A549 (cell line): ENCODE measurements at regions not wholly inside any gene's neighbourhood (a gene's known extent, or its start where the extent isn't known, plus 50 kb on each side); places are given as distances from the start of the nearest gene placed in this dataset.

Source experiments
- ATAC-seq, 2 experiments: fragments of 200-7000 bp in 1 of 2; fragments of >200 bp in 1 of 2; cut with Nextera tagmentation in 1 of 2; cut with Tn5 transposase in 1 of 2; 3 replicates each; pipeline versions ENCODE4 v1.8.0 to v1.9.1; 2018 to 2020; ENCODE audit warnings: mild to moderate bottlenecking in 1 of 2, moderate library complexity in 1 of 2
- CTCF ChIA-PET: fragments of 300-600 bp; sonication (Branson Sonifier 250); formaldehyde crosslinking; extraction: SDS; loops from one replicate; lab custom pipeline; 2021; ENCODE audit warnings: antibody characterized with exemption, inconsistent platforms; lab: Yijun Ruan, JAX
- POLR2A ChIA-PET: fragments of 350-600 bp; formaldehyde crosslinking; extraction: SDS; loops from one replicate; lab custom pipeline; 2021; ENCODE audit warnings: antibody characterized with exemption, inconsistent platforms; lab: Yijun Ruan, JAX
- DNase-seq, 2 experiments: peaks; one replicate each; pipeline versions ENCODE4 v3.0.0 to v3.0.0-alpha.2; 2011 to 2016; ENCODE audit warnings: low read depth in 1 of 2, low spot score in 1 of 2
- FAIRE-seq: peaks from 2 replicates; lab custom pipeline; 2011; peaks lifted over from hg19 to GRCh38; lab: Jason Lieb, UNC
- H3K27ac ChIP-seq, 2 experiments: fragments of >200 bp; sonication (Bioruptor Twin); formaldehyde crosslinking; 3 replicates each; pipeline ENCODE4 v1.5.1; 2016 to 2017
- H3K4me1 ChIP-seq: fragments of >200 bp; sonication (Bioruptor Twin); formaldehyde crosslinking; 3 replicates; pipeline ENCODE4 v1.6.1; 2016
- H3K4me2 ChIP-seq: fragments of >200 bp; sonication (Bioruptor Twin); formaldehyde crosslinking; 3 replicates; pipeline ENCODE4 v1.6.1; 2016
- H3K4me3 ChIP-seq: fragments of >200 bp; sonication (Bioruptor Twin); formaldehyde crosslinking; 3 replicates; pipeline ENCODE4 v1.5.1; 2016
- H3K9me3 ChIP-seq: fragments of >200 bp; sonication (Bioruptor Twin); formaldehyde crosslinking; 3 replicates; pipeline ENCODE4 v1.6.1; 2016
- CBX2 ChIP-seq: fragments of 200-600 bp; sonication (generic); IDR thresholded peaks from 2 replicates; pipeline ENCODE4 v1.6.1; 2016; ENCODE audit warnings: low read depth, mild to moderate bottlenecking, borderline replicate concordance
- CEBPB ChIP-seq, 2 experiments: fragments of >200 bp in 1 of 2; sonication (Bioruptor Twin) in 1 of 2; formaldehyde crosslinking in 1 of 2; IDR thresholded peaks; 2 replicates each; pipeline ENCODE4 v1.6.1; 2012 to 2016
- CHD4 ChIP-seq: fragments of 200-600 bp; sonication (generic); IDR thresholded peaks from 2 replicates; pipeline ENCODE4 v1.6.1; 2016; ENCODE audit warnings: antibody characterized with exemption, mild to moderate bottlenecking, borderline replicate concordance
- CTCF ChIP-seq: fragments of >200 bp; sonication (Bioruptor Twin); formaldehyde crosslinking; IDR thresholded peaks from 3 replicates; pipeline ENCODE4 v1.5.1; 2016
- E2F6 ChIP-seq: IDR thresholded peaks from 2 replicates; pipeline ENCODE4 v1.6.1; 2012; ENCODE audit warnings: low read depth, borderline replicate concordance
- EHMT2 ChIP-seq: fragments of 200-600 bp; sonication (generic); IDR thresholded peaks from 2 replicates; pipeline ENCODE4 v1.6.1; 2016; ENCODE audit warnings: antibody characterized with exemption, low read depth, mild to moderate bottlenecking, moderate library complexity
- EP300 ChIP-seq, 2 experiments: fragments of >200 bp; sonication (Bioruptor Twin); formaldehyde crosslinking; IDR thresholded peaks; 2 replicates in 1 of 2; 3 replicates in 1 of 2; pipeline ENCODE4 v1.6.1; 2016 to 2017
- ESRRA ChIP-seq: fragments of 150-350 bp; IDR thresholded peaks from 2 replicates; pipeline ENCODE4 v1.6.1; 2014; ENCODE audit warnings: mild to moderate bottlenecking, low read length, borderline replicate concordance
- FOSL2 ChIP-seq, 2 experiments: fragments of 450-650 bp in 1 of 2; fragments of >200 bp in 1 of 2; sonication (Bioruptor Twin) in 1 of 2; formaldehyde crosslinking; IDR thresholded peaks; 2 replicates each; pipeline versions ENCODE4 v1.5.0 to v1.6.1; 2016 to 2020; ENCODE audit warnings: mild to moderate bottlenecking in 1 of 2, moderate library complexity in 1 of 2
- HEYL ChIP-seq: fragments of 250-450 bp; sonication (Bioruptor Pico); IDR thresholded peaks from 2 replicates; pipeline ENCODE4 v1.8.0; 2021; ENCODE audit warnings: mild to moderate bottlenecking, moderate library complexity
- HMGXB4 ChIP-seq: fragments of 250-450 bp; sonication (Bioruptor Pico); IDR thresholded peaks from 2 replicates; pipeline ENCODE4 v1.5.0; 2021; ENCODE audit warnings: mild to moderate bottlenecking, moderate library complexity, borderline replicate concordance
- HOXA7 ChIP-seq: fragments of 250-450 bp; sonication (Bioruptor Pico); IDR thresholded peaks from 2 replicates; pipeline ENCODE4 v1.5.0; 2020; ENCODE audit warnings: mild to moderate bottlenecking, moderate library complexity
- HOXB13 ChIP-seq: fragments of 250-450 bp; sonication (Bioruptor Pico); IDR thresholded peaks from 2 replicates; pipeline ENCODE4 v1.5.0; 2020; ENCODE audit warnings: low read depth, mild to moderate bottlenecking, moderate library complexity
- HOXB5 ChIP-seq: fragments of 250-450 bp; sonication (Bioruptor Pico); IDR thresholded peaks from 2 replicates; pipeline ENCODE4 v1.5.0; 2020; ENCODE audit warnings: mild to moderate bottlenecking, moderate library complexity
- JUN ChIP-seq, 2 experiments: fragments of >200 bp; sonication (Bioruptor Twin); formaldehyde crosslinking; IDR thresholded peaks; 2 replicates in 1 of 2; 3 replicates in 1 of 2; pipeline ENCODE4 v1.6.1; 2016 to 2017
- KDM5A ChIP-seq: fragments of 200-600 bp; sonication (generic); IDR thresholded peaks from 2 replicates; pipeline ENCODE4 v1.6.1; 2016; ENCODE audit warnings: antibody characterized with exemption, mild to moderate bottlenecking
- MAX ChIP-seq: IDR thresholded peaks from 2 replicates; pipeline ENCODE4 v1.6.1; 2012
- NFE2L2 ChIP-seq: fragments of 150-350 bp; conservative IDR thresholded peaks from 2 replicates; pipeline ENCODE4 v1.6.1; 2014; ENCODE audit warnings: low read length
- PBX3 ChIP-seq: IDR thresholded peaks from 2 replicates; pipeline ENCODE4 v1.6.1; 2012
- POLR2A ChIP-seq: IDR thresholded peaks from 2 replicates; pipeline ENCODE4 v1.6.1; 2012; ENCODE audit warnings: mild to moderate bottlenecking, low read length
- POLR2AphosphoS2 ChIP-seq: conservative IDR thresholded peaks from 2 replicates; pipeline ENCODE4 v1.6.1; 2012; ENCODE audit warnings: low read length, improper control_type of control experiment, inconsistent platforms
- RARB ChIP-seq: fragments of 250-450 bp; sonication (Bioruptor Pico); IDR thresholded peaks from 2 replicates; pipeline ENCODE4 v1.8.0; 2021; ENCODE audit warnings: mild to moderate bottlenecking, moderate library complexity
- SREBF2 ChIP-seq: fragments of 450-650 bp; IDR thresholded peaks from 2 replicates; pipeline ENCODE4 v1.6.1; 2014; ENCODE audit warnings: mild to moderate bottlenecking, moderate library complexity
- ZC3H11A ChIP-seq: fragments of 450-650 bp; IDR thresholded peaks from 2 replicates; pipeline ENCODE4 v1.6.1; 2014; ENCODE audit warnings: antibody characterized with exemption, mild to moderate bottlenecking
- ZNF302 ChIP-seq: fragments of 250-450 bp; sonication (Bioruptor Pico); IDR thresholded peaks from 2 replicates; pipeline ENCODE4 v1.9.0; 2021; ENCODE audit warnings: inconsistent platforms, mild to moderate bottlenecking, moderate library complexity
- WGBS: methylation state at CpG from one replicate; pipeline ENCODE4 v1.1.6; 2017; ENCODE audit errors: missing lambda C conversion rate; 5-methylcytosine and 5-hydroxymethylcytosine counted together

GRCh38 chr22:49370627-49371301 is 456.9 kb downstream of the BRD1 start:
- no peak overlapping the region for H3K27ac ChIP-seq
- no peak overlapping the region for H3K4me3 ChIP-seq
- CTCF ChIA-PET = no interaction called here
- no peaks in the 10 kb centered on the region for H3K9me3 ChIP-seq
- FAIRE-seq (no peak), DNase-seq (no peak), ATAC-seq (no peak)
- H3K4me1 ChIP-seq = peaks cover 4% of the 10 kb centered on the region; the same call in 2 of the 3 replicates
- 87% methylated on average over 21 of the region's 29 CpGs for WGBS
- TF ChIP-seq POLR2A (no peak), EP300 (IDR thresholded peaks at IDR 0.05) (no peak), CEBPB (IDR thresholded peaks at IDR 0.05) (no peak), EHMT2 (no peak), ZNF302 (no peak), E2F6 (no peak), PBX3 (no peak), CTCF (no peak), JUN (IDR thresholded peaks at IDR 0.05) (no peak), ZC3H11A (no peak), HEYL (CRISPR knock-in tag) (no peak)
- TF ChIP-seq, all 56 proteins: peak for 0
- POLR2A ChIA-PET = no interaction called here
- H3K4me2 ChIP-seq = no peak overlapping the region

- CTCF ChIA-PET = no interaction called here
- Histone ChIP-seq H3K27ac (peak overlapping the region in 1 of 2 experiments; percentile 76; a peak in 3 of 6 replicates), H3K4me3 (no peak overlapping the region; the same call in 2 of the 3 replicates), H3K9me3 (no peaks in the 10 kb centered on the region)
- no peak for TF ChIP-seq HOXB13 (CRISPR knock-in tag)
- no peak for TF ChIP-seq HMGXB4
- TF ChIP-seq NFE2L2 = no peak
- no peak for TF ChIP-seq HOXB5 (CRISPR knock-in tag)
- no peak for TF ChIP-seq FOSL2 (IDR thresholded peaks at IDR 0.05)
- no peak for TF ChIP-seq FOSL2 (CRISPR knock-in tag; IDR thresholded peaks at IDR 0.05)
- TF ChIP-seq HOXA7 (CRISPR knock-in tag) = no peak
- no peak for TF ChIP-seq KDM5A
- TF ChIP-seq CBX2 = no peak
- TF ChIP-seq ESRRA = no peak
- no peak for TF ChIP-seq POLR2AphosphoS2
- TF ChIP-seq ZNF302 = no peak
- no peak for TF ChIP-seq RARB
- TF ChIP-seq CHD4 = no peak
- TF ChIP-seq SREBF2 = no peak
- no peak for TF ChIP-seq MAX
- TF ChIP-seq ZC3H11A = no peak
- TF ChIP-seq, all 56 proteins: peak for 0
- FAIRE-seq (no peak), DNase-seq (no peak), ATAC-seq (no peak)
- H3K4me1 ChIP-seq = peaks cover 4% of the 10 kb centered on the region; the same call in 2 of the 3 replicates
- WGBS = 76% methylated on average over 12 of the region's 22 CpGs
- peak overlapping the region; percentile 86 for H3K4me2 ChIP-seq
- POLR2A ChIA-PET = no interaction called here
These were observed 457.7 kb downstream of the BRD1 start for GRCh38 chr22:49369726-49370626.
